GM12891 (cell line): ENCODE measurements at regions not wholly inside any gene's neighbourhood (a gene's known extent, or its start where the extent isn't known, plus 50 kb on each side); places are given as distances from the start of the nearest gene placed in this dataset.

Source experiments
- PAX5 ChIP-seq: IDR thresholded peaks from 2 replicates; pipeline ENCODE4 v1.6.1; 2011; ENCODE audit warnings: low read length, moderate library complexity, mild to moderate bottlenecking; ENCODE audit not compliant: insufficient read depth, severe bottlenecking
- POLR2A ChIP-seq: IDR thresholded peaks from 2 replicates; pipeline ENCODE4 v1.6.1; 2011; ENCODE audit warnings: low read depth, low read length, control low read depth
- POLR2AphosphoS5 ChIP-seq: IDR thresholded peaks from 2 replicates; pipeline ENCODE4 v1.6.1; 2011; ENCODE audit warnings: low read depth, low read length, control low read depth
- POU2F2 ChIP-seq: IDR thresholded peaks from 2 replicates; pipeline ENCODE4 v1.6.1; 2011; ENCODE audit warnings: low read depth, mild to moderate bottlenecking, control low read depth, low read length, moderate library complexity
- TAF1 ChIP-seq: IDR thresholded peaks from 2 replicates; pipeline ENCODE4 v1.6.1; 2011; ENCODE audit warnings: low read depth, low read length, control low read depth

DNA sequence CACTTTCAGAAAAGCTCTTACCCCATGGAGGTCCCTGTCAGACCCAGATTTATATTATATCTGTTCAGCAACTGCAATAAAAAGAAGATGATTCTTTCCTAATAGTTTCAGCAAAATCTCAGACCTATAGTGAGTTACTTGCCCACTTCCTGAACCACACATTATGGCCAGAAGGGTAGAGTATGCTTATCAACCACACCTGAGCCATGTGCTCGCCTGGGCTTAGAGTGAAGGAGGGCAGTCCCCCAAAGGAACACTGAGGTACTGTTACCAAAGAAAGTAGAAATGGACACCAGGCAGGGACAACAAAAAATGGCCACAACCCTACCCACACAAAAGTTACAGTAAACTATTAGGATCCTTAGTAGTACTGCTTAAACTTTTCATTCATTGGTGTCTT is 128.7 kb downstream of the ZNF608 start:
- no peak for TF ChIP-seq POLR2A
- no peak for TF ChIP-seq POLR2AphosphoS5
- TF ChIP-seq TAF1, result no peak
- TF ChIP-seq PAX5, result no peak
- TF ChIP-seq POU2F2, result no peak
